NB4 (cell line): ENCODE measurements at regions not wholly inside any gene's neighbourhood (a gene's known extent, or its start where the extent isn't known, plus 50 kb on each side); places are given as distances from the start of the nearest gene placed in this dataset.

ENCODE experiments used
- DNase-seq: peaks from one replicate; pipeline ENCODE4 v3.0.0; 2010; ENCODE audit warnings: low read depth
- H3K4me3 ChIP-seq: one replicate; pipeline ENCODE4 v1.5.1; 2011; ENCODE audit warnings: mild to moderate bottlenecking, low read depth, low read length, moderate library complexity
- CTCF ChIP-seq: IDR thresholded peaks from one replicate; pipeline ENCODE4 v1.5.1; 2012; ENCODE audit warnings: low read depth, low read length
- MYC ChIP-seq: IDR thresholded peaks from 2 replicates; pipeline ENCODE4 v1.6.1; 2011; ENCODE audit warnings: low read depth, low read length
- POLR2A ChIP-seq: IDR thresholded peaks from 2 replicates; pipeline ENCODE4 v1.6.1; 2011; ENCODE audit warnings: mild to moderate bottlenecking; ENCODE audit not compliant: insufficient read length; ENCODE audit errors: extremely low read depth
- TF ChIP-seq, protein P1 (sequence below): IDR thresholded peaks from 2 replicates; pipeline ENCODE4 v1.6.1; 2011; ENCODE audit warnings: low read depth, low read length

GRCh38 chr19:29320618-29321017, 107.7 kb upstream of the UQCRFS1 start:
- DNase-seq, result no peak
- no peak overlapping the region for H3K4me3 ChIP-seq
- TF ChIP-seq MYC, result no peak
- no peak for TF ChIP-seq POLR2A
- TF ChIP-seq, protein P1, sequence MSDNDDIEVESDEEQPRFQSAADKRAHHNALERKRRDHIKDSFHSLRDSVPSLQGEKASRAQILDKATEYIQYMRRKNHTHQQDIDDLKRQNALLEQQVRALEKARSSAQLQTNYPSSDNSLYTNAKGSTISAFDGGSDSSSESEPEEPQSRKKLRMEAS, result no peak
- no peak for TF ChIP-seq CTCF

GRCh38 chr19:29321116-29321515, 108.2 kb upstream of the UQCRFS1 start:
- DNase-seq, result no peak
- no peak overlapping the region for H3K4me3 ChIP-seq
- no peak for TF ChIP-seq POLR2A

DNA sequence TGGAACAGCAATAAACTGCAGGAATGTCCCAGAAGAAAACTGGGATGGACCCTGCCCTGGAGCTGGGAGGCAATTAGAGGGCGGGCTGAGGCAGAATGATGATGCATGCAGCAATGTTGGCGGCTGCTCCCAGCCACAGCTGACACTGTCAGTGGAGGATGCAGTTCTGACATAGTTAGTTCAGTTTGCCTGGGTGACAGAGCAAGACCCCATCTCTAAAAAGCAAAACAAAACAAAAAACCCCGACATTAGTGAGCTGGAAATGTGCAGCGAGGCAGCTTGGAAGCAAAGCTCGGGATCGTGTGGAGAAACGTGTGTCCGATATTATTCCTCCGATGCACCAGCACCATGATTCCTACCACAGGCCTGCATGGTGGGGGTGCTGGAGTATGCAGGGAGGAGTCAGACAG, 110.1 kb upstream of the UQCRFS1 start:
- DNase-seq, result no peak
- H3K4me3 ChIP-seq, result no peak overlapping the region
- TF ChIP-seq CTCF (no peak), MYC (no peak), POLR2A (no peak)
- TF ChIP-seq, protein P1, result no peak

GRCh38 chr19:29323440-29324290, 110.7 kb upstream of the UQCRFS1 start:
- no peak for DNase-seq
- no peak overlapping the region for H3K4me3 ChIP-seq
- TF ChIP-seq, protein P1, result no peak
- TF ChIP-seq MYC, result no peak
- no peak for TF ChIP-seq CTCF
- TF ChIP-seq POLR2A, result no peak

GRCh38 chr19:29324291-29324680, 111.3 kb upstream of the UQCRFS1 start:
- no peak for DNase-seq
- TF ChIP-seq POLR2A (no peak), MYC (no peak), CTCF (no peak)
- TF ChIP-seq, protein P1, result no peak

DNA sequence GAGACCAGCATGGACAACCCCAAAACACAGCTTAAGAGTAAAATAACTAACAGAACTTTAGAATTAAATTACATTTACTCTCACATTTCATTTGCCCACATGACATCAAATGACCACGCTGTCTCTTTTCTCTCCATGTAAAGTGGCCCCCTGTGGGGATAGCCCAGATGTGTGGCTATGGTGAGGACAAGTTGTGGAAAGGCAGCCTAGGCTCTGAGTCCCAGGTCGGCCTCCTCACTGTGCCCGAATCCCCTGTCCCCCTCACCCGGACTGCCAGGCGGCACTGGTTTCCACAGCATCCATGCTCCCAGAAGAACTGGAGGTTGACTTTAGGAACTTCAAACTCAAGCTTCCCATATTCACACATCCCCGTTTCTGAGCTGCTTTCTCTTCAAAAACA, 111.8 kb upstream of the UQCRFS1 start:
- no peak overlapping the region for H3K4me3 ChIP-seq
- no peak for DNase-seq
- TF ChIP-seq, protein P1, result no peak
- TF ChIP-seq CTCF (no peak), MYC (no peak), POLR2A (no peak)

More at GRCh38 chr19:29324291-29324680, 111.3 kb upstream of the UQCRFS1 start:
- H3K4me3 ChIP-seq, result no peak overlapping the region
